NCI-H1048 (cell line): ENCODE measurements at regions not wholly inside any gene's neighbourhood (a gene's known extent, or its start where the extent isn't known, plus 50 kb on each side); places are given as distances from the start of the nearest gene placed in this dataset.
"Not testable (repeated sequence)": the region's sequence is repeated elsewhere in the genome, so short reads cannot be mapped to it uniquely, and the experiment has no call there.

Source experiments
- DNase-seq: peaks from one replicate; lab custom pipeline; 2025; lab: John Stamatoyannopoulos, UW

DNA sequence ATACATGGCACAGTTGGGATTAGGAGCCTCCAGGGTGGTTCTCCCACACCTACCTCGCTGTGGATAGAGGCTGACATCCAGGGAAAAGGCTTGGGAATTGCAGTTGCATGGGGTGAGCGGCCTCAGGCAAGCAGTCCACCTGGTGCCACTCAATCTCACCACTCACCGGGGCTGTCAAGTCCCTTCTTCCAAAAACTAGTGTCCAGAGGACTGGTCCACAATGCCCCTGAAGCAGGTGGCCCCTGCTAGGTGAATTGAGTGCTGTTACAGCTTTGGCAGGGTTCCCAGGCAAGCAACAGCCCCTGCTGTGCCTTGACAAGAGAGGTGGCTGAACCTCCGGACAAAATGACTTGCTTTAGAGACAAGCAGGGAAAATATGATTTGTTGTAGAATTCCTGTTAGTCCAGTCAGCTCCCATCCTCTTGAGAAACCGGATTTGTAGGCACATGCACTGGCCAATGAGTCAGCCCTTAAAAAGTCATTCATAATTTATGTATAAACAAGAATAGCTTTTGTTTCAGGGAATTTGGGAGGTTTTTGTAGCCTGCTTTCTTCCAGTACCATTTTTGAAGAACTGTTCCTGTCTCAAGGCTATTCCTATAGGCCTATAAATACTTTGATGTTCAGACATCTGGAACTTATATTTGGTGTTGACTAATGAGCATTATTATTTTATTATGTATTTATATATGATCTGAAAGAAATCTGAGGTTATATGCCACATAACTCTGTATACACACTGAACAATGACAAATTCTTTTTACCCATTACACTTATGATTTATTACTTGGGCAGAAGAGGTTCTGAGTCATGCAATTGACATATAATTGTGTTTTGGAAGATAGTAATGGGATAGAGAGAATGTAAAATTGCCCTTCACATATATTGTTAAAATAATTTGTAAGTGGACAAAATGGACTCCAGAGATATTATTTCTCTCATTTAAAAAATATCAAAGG lies 411.1 kb downstream of the ACTL7B start:
- no peak for DNase-seq

DNA sequence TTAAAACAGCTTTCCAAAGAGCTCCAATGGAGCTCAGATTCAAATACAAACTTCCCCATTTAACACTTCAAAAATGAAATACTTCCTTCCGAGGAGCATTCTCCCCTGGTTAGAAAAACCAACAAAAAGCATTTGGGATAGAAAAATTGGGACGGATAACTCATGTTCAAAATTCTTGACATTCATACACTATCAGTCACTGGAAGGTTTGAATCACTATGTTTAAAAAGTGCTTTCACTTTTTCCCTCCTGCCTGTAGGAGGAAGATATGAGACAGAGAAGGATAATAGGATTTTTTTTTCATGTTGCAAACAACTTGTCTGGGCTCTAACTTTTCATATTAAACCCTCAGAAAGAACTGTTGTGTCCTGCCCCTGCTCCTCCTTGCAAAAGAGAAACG lies 412.0 kb downstream of the ACTL7B start:
- DNase-seq: no peak

DNA sequence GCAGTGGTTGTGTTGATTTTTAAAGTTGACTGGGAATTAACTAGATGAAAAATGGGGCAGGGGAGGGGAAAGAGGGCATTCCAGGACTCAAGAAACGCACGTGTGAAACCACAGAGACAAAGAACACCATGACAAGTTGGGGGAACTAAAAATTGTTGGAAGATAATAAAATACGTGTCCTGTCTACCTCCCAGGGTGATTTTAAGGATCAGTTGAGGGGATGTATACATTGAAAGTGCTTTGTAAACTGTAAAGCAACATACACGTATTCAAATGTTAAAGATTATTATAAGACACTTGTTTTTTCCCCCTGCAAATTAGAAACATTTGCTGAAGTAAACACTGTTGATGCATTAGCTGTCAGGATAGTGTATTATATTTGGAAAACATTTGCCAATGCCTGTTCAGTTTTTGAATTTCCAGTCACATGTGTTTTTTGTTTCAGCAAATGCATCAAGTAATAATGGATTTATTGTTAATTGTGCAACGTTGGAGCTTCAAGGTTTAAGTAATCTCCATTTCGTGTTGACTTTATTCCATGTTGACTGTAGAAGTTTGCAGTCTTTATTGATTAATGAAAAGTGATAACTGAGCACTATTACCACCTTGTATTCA lies 412.7 kb downstream of the ACTL7B start:
- no peak for DNase-seq

DNA sequence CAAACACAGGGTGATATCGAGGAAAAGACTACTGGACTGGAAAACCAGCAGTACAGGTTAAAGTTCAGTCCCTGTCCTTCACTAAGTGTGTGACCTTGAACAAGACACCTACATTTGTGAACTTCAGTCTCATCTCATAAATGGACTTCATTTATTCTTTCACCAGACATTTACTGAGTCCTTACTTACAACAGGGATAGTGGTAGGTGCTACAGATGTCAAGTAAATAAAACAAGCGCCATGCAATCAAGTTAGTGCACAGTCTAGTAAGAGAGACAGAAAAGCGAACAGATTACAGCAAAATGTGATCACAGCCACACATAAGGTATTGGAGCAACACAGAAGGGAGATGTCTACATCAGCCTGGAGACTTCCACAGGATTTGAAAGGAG lies 413.2 kb downstream of the ACTL7B start:
- DNase-seq: no peak

DNA sequence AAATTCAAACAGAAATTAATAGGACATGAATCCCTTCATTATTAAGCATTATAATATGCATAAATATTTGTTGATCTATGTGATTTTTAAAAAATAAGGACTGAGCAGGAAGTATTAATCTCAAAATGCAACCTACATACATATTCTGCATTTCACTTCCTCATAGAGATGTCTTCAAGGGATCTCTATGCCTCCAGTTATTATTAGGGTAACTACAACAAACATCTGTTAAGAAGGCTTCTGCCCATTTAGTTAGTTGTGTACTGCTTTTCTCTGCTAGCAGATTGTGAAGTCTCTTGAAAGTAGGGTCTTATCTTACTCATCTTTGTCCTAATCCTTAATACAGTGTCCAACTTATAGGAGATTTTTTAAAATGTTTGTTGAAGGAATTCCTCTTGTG lies 414.1 kb downstream of the ACTL7B start:
- DNase-seq: no peak

DNA sequence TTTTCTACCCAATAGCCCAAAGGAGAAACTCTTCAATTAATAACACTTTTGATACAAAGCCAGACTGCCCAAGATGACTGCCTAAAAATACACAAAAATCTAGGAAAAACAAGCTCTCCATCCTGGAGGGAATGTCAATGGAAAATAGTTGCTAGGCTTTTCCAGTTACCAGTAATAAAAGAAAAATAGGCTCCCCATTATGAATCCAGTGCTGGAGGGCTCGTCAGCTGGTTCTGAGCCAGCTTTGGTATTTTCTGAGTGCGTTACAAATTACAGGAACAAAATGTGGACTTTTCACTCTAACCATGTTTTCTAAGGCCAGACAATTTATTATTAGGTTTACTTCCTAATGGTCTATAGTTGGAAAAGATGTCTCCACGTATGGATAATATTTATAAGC lies 414.5 kb downstream of the ACTL7B start:
- DNase-seq: no peak

DNA sequence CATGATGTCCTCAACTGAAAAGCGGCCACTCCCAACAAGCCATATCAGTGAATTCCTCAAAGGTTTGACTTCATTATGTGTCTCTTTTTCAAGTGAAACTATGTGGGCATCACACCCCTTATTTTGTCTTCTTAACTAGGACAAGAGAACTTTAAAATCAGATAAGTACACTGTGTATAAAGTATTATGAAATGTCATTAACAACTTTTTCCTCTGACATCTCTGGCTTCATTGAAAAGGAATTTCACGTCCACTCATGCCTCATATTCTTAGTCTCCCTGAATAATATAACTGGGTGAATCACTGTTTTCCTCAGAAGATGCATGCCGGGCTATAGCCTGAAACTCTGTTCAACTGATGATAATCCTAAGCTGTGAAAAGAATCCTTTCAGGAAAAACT lies 415.8 kb downstream of the ACTL7B start:
- no peak for DNase-seq

DNA sequence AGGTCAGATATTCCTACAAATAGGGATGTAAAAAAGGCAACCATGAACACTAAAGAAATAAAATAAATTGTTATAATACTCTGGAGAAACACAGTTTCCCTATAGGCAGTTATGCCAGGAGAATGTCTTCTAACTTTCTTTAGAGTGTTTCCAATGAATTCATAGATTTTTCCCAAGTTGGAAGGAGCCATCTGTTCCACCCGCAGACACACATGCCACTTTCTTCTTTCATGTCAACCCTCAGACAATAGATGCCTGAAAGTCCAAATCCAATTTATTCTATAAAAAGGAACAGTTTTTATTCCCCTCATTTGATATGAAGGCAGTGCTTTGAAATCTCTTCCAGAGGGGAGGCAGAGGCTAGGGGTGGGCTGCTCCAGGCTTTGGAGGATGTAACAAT lies 418.1 kb downstream of the ACTL7B start:
- no peak for DNase-seq

DNA sequence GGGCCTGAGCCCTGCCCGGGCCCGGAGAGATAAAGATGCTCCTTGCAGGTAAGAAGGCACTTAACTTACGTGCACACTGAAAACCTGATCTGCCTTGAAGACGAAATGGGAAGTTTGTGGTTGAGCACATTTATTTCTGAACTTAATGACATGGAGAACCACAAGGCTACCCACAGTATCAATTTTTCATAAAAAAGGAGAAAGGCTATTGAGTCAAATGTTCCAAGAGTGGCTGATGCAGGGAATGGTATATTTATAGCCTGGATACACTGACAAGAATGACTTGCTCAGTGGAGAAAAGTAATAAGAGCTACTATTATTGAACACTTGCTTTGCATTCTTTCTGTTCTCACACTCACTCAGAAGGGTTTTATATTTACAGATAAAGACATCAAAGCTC lies 419.3 kb downstream of the ACTL7B start:
- DNase-seq: no peak

DNA sequence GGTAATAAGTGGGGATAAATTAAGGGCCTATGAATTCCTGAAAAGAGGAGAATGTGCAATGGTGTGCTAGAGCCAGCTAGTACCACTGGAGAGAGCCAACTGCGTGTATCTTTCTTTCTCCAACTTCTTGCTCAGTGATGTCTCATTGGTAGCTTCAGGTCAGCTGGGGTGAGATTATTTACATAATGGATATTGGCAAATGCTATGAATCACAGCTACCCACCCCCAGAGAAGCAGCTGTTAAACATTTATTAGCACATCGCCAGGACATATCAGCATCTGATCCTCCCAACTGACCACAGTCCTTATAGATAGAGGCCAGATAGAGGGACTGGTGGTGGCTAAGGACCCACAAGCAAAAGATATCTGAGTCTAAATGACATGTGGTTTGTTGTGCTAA lies 421.3 kb downstream of the ACTL7B start:
- no peak for DNase-seq

DNA sequence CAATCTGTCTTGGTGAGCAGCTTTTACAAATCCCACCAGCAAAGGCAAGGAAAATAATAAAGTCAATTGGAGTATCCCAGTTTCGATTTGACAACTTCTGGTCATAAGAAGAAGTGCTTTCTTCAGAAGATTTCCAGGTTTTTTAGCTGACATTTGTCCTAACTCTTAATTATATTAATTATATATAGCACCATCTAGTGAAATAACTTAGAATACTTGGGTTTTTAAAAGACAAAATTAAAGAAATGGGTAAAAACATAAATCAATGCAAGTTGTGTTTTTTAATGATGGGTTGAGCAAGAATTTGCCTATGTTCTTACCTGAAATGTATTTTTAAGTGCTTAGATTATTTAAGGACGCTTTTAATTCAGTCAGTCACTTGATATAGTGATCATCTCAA lies 421.8 kb downstream of the ACTL7B start:
- no peak for DNase-seq

DNA sequence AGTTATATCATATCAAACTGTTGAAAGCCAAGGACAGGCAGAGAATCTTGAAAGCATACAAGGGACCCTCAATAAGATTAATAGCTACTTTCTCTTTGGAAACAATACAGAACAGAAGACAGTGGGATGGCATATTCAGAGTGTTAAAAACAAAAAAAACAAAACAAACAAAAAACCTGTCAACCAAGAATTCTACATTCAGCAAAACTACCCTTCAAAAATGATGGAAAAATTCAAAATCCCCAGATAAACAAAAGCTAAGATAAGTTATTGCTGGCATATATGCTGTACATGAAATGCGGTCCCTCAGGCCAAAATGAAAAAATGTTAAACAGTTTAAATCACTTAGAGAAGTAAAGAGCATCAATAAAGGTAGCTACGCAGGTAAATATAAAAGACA lies 425.1 kb downstream of the ACTL7B start:
- no peak for DNase-seq

DNA sequence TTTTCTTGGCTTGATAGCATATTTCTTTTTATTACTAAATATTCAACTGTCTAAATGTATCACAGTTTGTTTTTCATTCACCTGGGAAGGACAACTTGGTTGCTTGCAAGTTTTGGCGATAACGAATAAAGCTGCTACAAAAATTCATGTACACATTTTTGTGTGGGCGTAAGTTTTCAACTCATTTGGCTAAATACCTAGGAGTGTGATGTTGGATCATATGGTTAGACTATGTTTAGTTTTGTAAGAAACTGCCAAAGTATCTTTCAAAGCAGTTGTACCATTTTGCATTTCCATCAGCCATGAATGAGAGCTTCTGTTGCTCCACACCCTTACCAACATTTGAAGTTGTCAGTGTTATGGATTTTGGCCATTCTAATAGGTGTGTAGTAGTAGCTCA lies 428.0 kb downstream of the ACTL7B start:
- no peak for DNase-seq

DNA sequence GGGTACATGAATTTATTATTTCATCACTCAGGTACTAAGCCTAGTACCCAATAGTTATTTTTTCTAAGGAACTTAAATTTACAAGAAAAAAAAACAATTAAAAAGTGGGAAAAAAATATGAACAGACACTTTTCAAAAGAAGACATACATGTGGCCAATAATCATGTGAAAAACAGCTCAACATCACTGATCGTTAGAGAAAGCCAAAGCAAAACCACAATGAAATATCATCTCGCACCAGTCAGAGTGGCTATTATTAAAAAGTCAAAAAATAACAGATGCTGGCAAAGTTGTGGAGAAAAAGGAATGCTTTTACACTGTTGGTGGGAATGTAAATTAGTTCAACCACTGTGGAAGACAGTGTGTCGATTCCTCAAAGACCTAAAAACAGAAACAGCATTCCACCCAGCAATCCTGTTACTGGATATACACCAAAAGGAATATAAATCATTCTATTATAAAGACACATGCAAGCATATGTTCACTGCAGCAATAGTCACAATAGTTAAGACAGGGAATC lies 429.3 kb downstream of the ACTL7B start:
- not testable (repeated sequence) for DNase-seq

DNA sequence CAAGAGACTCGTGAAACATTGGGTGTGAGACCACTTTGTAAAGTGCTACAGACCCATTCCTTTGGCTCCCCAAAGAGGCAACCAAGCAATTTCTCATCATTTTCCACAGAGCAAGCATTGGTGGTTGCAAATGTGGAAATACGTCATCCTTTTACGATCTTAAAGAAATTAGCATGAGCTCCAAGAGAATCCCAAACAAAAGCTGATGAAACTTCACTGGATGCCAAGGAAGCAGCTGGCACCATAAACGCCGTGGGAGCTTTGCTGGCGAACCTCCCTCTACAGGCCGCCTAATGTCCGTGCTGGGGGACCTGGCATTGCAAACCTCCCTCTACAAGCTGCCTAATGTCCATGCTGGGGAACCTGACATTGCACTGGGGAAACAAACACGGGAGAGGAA lies 432.4 kb downstream of the ACTL7B start:
- no peak for DNase-seq

DNA sequence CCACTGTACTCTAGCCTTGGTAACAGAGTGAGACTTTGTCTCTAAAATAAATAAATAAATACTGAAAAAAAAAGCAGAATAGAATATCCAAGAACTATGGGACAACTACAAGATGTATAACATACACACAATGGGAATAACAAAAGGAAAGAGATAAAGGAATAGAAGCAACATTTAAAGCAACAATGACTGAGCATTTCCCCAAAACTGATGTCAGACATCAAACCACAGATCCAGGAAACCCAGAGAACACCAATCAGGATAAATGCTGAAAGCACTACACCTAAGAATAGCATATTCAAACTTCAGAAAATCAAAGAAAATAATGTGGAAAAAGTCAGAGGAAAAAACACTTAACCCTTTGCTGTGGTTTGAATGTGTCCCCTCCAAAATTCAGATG lies 436.4 kb downstream of the ACTL7B start:
- DNase-seq: no peak

DNA sequence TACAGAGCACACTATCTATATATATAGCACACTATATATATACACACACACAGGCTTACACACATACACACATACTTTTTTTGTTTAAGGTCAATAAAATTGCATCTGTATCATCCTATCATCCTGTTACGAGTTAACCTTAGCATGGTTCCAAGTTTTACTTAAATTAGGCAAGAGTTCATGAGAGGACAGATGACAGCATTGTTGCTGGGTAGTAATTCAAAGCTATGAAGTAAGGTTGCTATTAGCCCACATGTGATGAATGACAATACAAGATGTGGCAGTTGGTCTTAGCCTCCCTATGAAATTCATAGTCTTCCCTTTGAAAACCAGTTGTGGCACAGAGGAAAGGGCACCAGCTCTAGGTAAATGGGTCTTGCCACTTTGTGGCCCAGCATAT lies 438.1 kb downstream of the ACTL7B start:
- no peak for DNase-seq

DNA sequence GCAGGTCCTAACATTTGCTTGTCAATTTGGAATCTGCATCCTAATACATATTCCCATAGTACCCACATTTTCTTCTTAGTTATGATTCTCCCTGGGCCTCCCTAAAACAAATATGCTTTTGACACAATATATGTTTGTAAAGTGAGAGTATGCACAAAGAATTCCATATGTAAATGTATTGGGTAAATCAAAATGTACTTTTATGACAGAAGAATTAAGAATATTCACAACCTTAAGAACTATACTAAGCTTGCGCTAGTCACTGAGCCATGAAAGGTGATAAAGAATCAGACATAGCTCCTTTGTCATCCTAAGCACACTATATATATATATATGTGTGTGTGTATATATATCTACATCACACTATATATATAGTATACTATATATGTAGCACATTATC lies 438.5 kb downstream of the ACTL7B start:
- DNase-seq: no peak

DNA sequence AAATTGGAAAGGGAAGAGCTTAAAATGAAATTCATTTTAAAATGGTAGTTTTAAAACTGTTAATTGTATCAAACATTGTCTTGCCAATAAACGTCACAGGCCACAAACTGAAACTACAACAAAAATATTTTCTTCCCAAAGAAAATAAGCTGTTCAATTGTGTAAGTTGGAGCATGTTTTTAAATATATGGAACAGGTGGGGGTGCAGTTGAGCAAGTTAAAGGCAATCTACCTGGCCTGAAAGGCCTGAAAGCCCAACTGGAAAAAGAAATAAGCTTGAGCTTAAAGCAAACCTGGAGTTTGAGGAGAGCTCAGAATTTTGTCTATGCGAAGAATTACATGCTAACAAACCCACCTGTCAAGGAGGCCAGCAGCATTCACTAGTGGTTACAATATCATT lies 439.5 kb downstream of the ACTL7B start:
- no peak for DNase-seq

DNA sequence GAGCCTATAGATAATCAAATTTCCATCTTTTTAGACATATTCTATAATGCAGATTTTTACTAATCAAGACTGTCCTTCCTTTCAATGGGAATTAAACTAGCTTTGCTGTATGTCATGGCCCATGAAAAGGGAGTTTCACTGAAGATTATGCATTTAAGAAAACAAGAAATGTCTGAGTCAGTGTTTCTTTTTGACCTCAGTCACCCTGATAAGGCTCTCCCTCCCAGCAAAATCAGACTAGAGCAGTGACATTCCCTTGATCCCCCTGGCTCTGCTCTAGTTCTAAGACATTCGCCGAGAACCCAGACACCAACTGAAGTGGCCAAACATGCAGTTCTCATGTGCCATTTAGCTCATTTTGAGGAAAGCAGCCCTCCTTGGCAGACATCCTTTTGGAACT lies 442.0 kb downstream of the ACTL7B start:
- DNase-seq: no peak

DNA sequence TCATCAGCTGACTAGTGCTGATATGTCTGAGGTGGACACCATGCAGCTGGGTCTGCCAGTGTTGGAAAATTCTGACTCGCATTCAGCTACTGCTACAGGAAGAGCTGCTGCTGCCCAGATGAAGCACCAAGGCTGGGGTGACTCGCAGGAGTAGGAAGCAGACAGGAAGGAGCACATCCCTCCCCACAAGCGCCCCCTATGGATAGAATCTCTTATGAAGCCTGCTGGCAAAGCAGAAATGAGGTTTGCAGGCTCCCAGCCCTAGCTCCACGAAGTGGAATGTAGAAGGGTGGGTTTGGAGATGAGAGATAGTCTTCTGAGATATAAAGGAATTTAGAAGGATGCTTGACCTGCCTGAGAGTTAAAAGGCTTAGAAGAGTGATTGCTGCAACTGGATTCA lies 443.0 kb downstream of the ACTL7B start:
- DNase-seq: no peak

DNA sequence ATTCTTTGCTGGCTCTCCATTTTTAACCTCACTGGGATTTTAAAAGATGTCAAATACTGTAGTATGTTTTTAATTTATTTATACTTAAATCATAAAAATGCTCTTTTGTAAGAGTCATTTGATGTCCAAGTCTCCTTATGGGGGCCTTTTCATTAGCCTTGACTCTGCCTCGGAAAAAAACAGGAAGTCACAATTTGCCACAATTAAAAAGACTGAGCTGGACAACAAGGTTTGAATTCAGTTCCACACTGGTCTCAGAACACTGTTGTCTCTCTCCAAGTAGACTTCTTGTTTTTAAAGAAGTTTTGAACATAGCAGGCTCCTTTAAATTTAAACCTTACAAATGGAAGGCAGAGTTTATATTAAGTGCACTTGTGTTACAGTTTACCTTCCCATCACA lies 444.2 kb downstream of the ACTL7B start:
- DNase-seq: no peak

DNA sequence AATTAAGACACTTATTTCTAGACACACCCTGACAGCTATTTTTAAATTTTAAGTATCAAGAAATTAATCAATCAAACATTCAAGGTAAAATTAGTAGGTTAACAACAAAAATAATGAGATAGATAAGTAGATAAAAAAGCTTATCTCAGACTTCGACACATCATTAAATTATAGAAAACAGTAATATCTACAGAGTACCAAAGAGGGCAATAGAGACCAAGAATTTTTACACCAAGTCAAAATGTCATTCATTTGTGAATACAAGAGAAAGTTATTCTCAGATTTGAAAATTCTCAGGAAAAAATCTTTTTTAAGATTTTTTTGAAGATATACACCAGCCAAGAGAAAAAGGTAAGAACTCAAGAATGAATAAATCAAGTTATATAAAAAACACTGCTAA lies 445.6 kb downstream of the ACTL7B start:
- DNase-seq: no peak

DNA sequence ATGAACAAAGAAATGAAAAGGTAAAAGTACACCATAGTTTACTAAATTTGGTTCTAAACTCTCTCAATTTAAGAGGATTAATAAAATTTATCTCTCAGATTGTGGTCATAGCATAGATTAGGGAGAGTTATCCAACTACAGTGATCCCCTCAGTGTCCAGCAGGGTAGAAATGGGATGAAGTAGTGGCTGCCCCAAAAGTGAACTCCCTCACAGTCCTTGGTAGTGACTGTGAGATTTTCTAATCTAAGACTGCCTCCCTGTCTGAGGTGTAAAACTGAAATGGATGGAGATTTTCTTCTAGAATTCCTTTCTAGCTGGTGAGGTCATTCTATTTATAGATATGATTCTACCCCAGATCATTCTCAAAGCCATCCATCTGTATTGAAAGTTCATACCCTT lies 455.5 kb downstream of the ACTL7B start:
- DNase-seq: no peak
